HCT116 (cell line): ENCODE measurements at regions not wholly inside any gene's neighbourhood (a gene's known extent, or its start where the extent isn't known, plus 50 kb on each side); places are given as distances from the start of the nearest gene placed in this dataset.

Experiments
- ATAC-seq: fragments of 200-7000 bp; cut with Tn5 transposase; 2 replicates; pipeline ENCODE4 v1.9.1; 2020; ENCODE audit warnings: mild to moderate bottlenecking, moderate library complexity
- BruUV-seq: library from RNA; stranded (reverse); fragments of 400-500 nt; replicated peaks from 2 replicates; lab custom pipeline; 2021; lab: Mats Ljungman, UMichigan
- CTCF ChIA-PET: fragments of 300-600 bp; sonication (Branson Sonifier 250); formaldehyde crosslinking; loops from one replicate; lab custom pipeline; 2021; ENCODE audit warnings: antibody characterized with exemption; lab: Charles Lee
- POLR2A ChIA-PET: fragments of 300-600, 350-600 bp; sonication (Branson Sonifier 250); formaldehyde crosslinking; loops from one replicate; lab custom pipeline; 2021; ENCODE audit warnings: antibody characterized with exemption; lab: Charles Lee
- RAD21 ChIA-PET, 2 experiments: fragments of 300-600 bp; sonication (Branson Sonifier 250); formaldehyde crosslinking; loops; one replicate each; lab custom pipeline; 2023; ENCODE audit warnings: low total read pairs in 2 of 2; ENCODE audit not compliant: uncharacterized antibody in 2 of 2, unreplicated experiment in 2 of 2, low non-redundant PET in 1 of 2; lab: Charles Lee
- DNase-seq: peaks from one replicate; pipeline ENCODE4 v3.0.0-alpha.2; 2010; ENCODE audit warnings: low read depth, low spot score
- H2AFZ ChIP-seq: fragments of 200-600 bp; shearing (Covaris generic), sonication (generic); 2 replicates; pipeline ENCODE4 v1.6.1; 2017; ENCODE audit warnings: low read depth, mixed run types, mixed read lengths, antibody characterized with exemption, low read length; ENCODE audit not compliant: poor library complexity, severe bottlenecking
- H3K27ac ChIP-seq: 2 replicates; pipeline ENCODE4 v1.5.1; 2012; ENCODE audit warnings: low read depth, low read length
- H3K27me3 ChIP-seq: fragments of 200-600 bp; sonication (generic); 2 replicates; pipeline ENCODE4 v1.6.1; 2016; ENCODE audit warnings: mixed run types, low read length, mixed read lengths; ENCODE audit not compliant: insufficient read depth
- H3K36me3 ChIP-seq, 2 experiments: fragments of 200-500 bp in 1 of 2; fragments of 200-600 bp in 1 of 2; sonication (Bioruptor generic) in 1 of 2; sonication (generic) in 1 of 2; 2 replicates each; pipeline versions ENCODE4 v1.5.1 to v1.6.1; 2014 to 2016; ENCODE audit warnings: low read length in 2 of 2, inconsistent platforms in 1 of 2, mixed read lengths in 1 of 2, mixed run types in 1 of 2; ENCODE audit not compliant: insufficient read depth in 2 of 2, control insufficient read depth in 1 of 2
- H3K4me1 ChIP-seq, 2 experiments: fragments of 200-600 bp in 1 of 2; sonication (generic) in 1 of 2; 2 replicates each; pipeline versions ENCODE4 v1.5.1 to v1.6.1; 2012 to 2017; ENCODE audit warnings: low read length in 2 of 2, inconsistent platforms in 1 of 2, mild to moderate bottlenecking in 1 of 2, mixed read lengths in 1 of 2, mixed run types in 1 of 2, moderate library complexity in 1 of 2; ENCODE audit not compliant: insufficient read depth in 2 of 2, control insufficient read depth in 1 of 2
- H3K4me2 ChIP-seq: fragments of 200-600 bp; sonication (generic); 2 replicates; pipeline ENCODE4 v1.6.1; 2017; ENCODE audit warnings: mixed run types, low read length, mixed read lengths
- H3K4me3 ChIP-seq, 2 experiments: fragments of 200-600 bp in 1 of 2; sonication (generic) in 1 of 2; replicated peaks in 1 of 2; 2 replicates each; pipeline ENCODE4 v1.5.1; 2011 to 2016; ENCODE audit warnings: low read length in 2 of 2, control low read depth in 1 of 2, low read depth in 1 of 2, mild to moderate bottlenecking in 1 of 2, mixed read lengths in 1 of 2, mixed run types in 1 of 2
- H3K79me2 ChIP-seq: fragments of 200-600 bp; sonication (generic); 2 replicates; pipeline ENCODE4 v1.6.1; 2017; ENCODE audit warnings: mild to moderate bottlenecking, mixed run types, low read length, moderate library complexity, mixed read lengths; ENCODE audit not compliant: insufficient read depth
- H3K9ac ChIP-seq: fragments of 200-600 bp; sonication (generic); 2 replicates; pipeline ENCODE4 v1.6.1; 2016; ENCODE audit warnings: low read length, mixed read lengths
- H3K9me2 ChIP-seq: fragments of 200-600 bp; sonication (generic), shearing (Covaris generic); 2 replicates; pipeline ENCODE4 v1.6.1; 2017; ENCODE audit warnings: mixed run types, mild to moderate bottlenecking, moderate library complexity; ENCODE audit not compliant: insufficient read depth
- H3K9me3 ChIP-seq, 2 experiments: fragments of 200-500 bp in 1 of 2; fragments of 200-600 bp in 1 of 2; sonication (Bioruptor generic) in 1 of 2; sonication (generic) in 1 of 2; 2 replicates each; pipeline ENCODE4 v1.6.1; 2014 to 2017; ENCODE audit warnings: low read length in 2 of 2, mixed read lengths in 2 of 2, inconsistent platforms in 1 of 2, low read depth in 1 of 2, mild to moderate bottlenecking in 1 of 2, mixed run types in 1 of 2, moderate library complexity in 1 of 2; ENCODE audit not compliant: control insufficient read depth in 1 of 2, insufficient read depth in 1 of 2
- H4K20me1 ChIP-seq: fragments of 200-600 bp; sonication (generic), shearing (Covaris generic); 2 replicates; pipeline ENCODE4 v1.6.1; 2017; ENCODE audit warnings: mixed run types, mild to moderate bottlenecking, moderate library complexity; ENCODE audit not compliant: insufficient read depth
- ELF1 ChIP-seq: IDR thresholded peaks from 2 replicates; pipeline ENCODE4 v1.6.1; 2012; ENCODE audit warnings: low read depth, borderline replicate concordance
- JUND ChIP-seq: IDR thresholded peaks from 2 replicates; pipeline ENCODE4 v1.6.1; 2012
- POLR2A ChIP-seq: IDR thresholded peaks from 2 replicates; pipeline ENCODE4 v1.7.0; 2011; ENCODE audit warnings: borderline replicate concordance; ENCODE audit not compliant: insufficient read depth, insufficient read length; ENCODE audit errors: extremely low read depth
- POLR2AphosphoS5 ChIP-seq: IDR thresholded peaks from 2 replicates; pipeline ENCODE4 v1.6.1; 2011; ENCODE audit warnings: mild to moderate bottlenecking, low read depth, low read length, moderate library complexity
- RAD21 ChIP-seq: IDR thresholded peaks from 2 replicates; pipeline ENCODE4 v1.6.1; 2012; ENCODE audit warnings: low read depth, mild to moderate bottlenecking
- REST ChIP-seq: IDR thresholded peaks from 2 replicates; pipeline ENCODE4 v1.6.1; 2012; ENCODE audit warnings: low read depth
- SIN3A ChIP-seq: IDR thresholded peaks from 2 replicates; pipeline ENCODE4 v1.6.1; 2012; ENCODE audit warnings: low read depth
- SP1 ChIP-seq: IDR thresholded peaks from 2 replicates; pipeline ENCODE4 v1.6.1; 2012; ENCODE audit warnings: low read depth
- ZBTB33 ChIP-seq: IDR thresholded peaks from 2 replicates; pipeline ENCODE4 v1.6.1; 2011; ENCODE audit warnings: mild to moderate bottlenecking, low read length, moderate library complexity; ENCODE audit not compliant: insufficient replicate concordance; ENCODE audit errors: extremely low read depth
- ZFX ChIP-seq: fragments of 450-650 bp; IDR thresholded peaks from 2 replicates; pipeline ENCODE4 v1.6.1; 2017
- ZNF274 ChIP-seq: fragments of 200-500 bp; sonication (Bioruptor generic); IDR thresholded peaks from 2 replicates; pipeline ENCODE4 v1.6.1; 2014; ENCODE audit warnings: mild to moderate bottlenecking, low read depth, low read length, inconsistent platforms
- intact Hi-C: fragments of 100-400 bp; cut with micrococcal nuclease; formaldehyde crosslinking; loops from 2 replicates; pipeline ENCODE4 v1.10.0; 2022

- RAD21 ChIA-PET = no interaction called here
- Histone ChIP-seq H3K27ac (no peak overlapping the region), H3K9me2 (no peaks in the 10 kb centered on the region), H3K27me3 (no peaks in the 10 kb centered on the region), H3K4me1 (peaks cover 0 to 21% of the 10 kb centered on the region in 2 experiments; a peak in 2 of 4 replicates), H3K4me3 (no peak overlapping the region), H3K79me2 (peaks cover 13% of the 10 kb centered on the region), H3K9ac (no peak overlapping the region)
- no peak for ATAC-seq
- BruUV-seq = no TSS peak
- TF ChIP-seq SIN3A (no peak), ELF1 (no peak), RAD21 (no peak)
- TF ChIP-seq, all 23 proteins: peak for 0
- CTCF ChIA-PET = no interaction called here
- intact Hi-C loops = no loop called here
- H4K20me1 ChIP-seq = no peaks in the 10 kb centered on the region
- DNase-seq = no peak
- no peaks in the 10 kb centered on the region for H3K9me3 ChIP-seq
- POLR2A ChIA-PET = no interaction called here
- H3K4me2 ChIP-seq = no peak overlapping the region
- H3K36me3 ChIP-seq = no peaks in the 10 kb centered on the region
- no peak overlapping the region for H2AFZ ChIP-seq
Measured at GRCh38 chr2:144324446-144325045, 195.4 kb downstream of the ZEB2 start.

- DNase-seq (no peak), ATAC-seq (no peak)
- Histone ChIP-seq H3K9ac (no peak overlapping the region), H3K79me2 (peaks cover 7% of the 10 kb centered on the region), H3K4me3 (no peak overlapping the region), H3K9me2 (no peaks in the 10 kb centered on the region), H3K36me3 (no peaks in the 10 kb centered on the region), H3K4me1 (peaks cover 0 to 21% of the 10 kb centered on the region in 2 experiments; a peak in 2 of 4 replicates), H3K9me3 (no peaks in the 10 kb centered on the region), H3K27me3 (no peaks in the 10 kb centered on the region), H4K20me1 (no peaks in the 10 kb centered on the region), H2AFZ (no peak overlapping the region), H3K4me2 (no peak overlapping the region), H3K27ac (no peak overlapping the region)
- BruUV-seq = no TSS peak
- ChIA-PET CTCF (no interaction called here), RAD21 (no interaction called here), POLR2A (no interaction called here)
- intact Hi-C loops = no loop called here
- TF ChIP-seq ZBTB33 (no peak), ZNF274 (no peak), ZFX (no peak), POLR2AphosphoS5 (no peak), SP1 (no peak), JUND (no peak), POLR2A (no peak), REST (no peak)
Measured at GRCh38 chr2:144323946-144324345, 196.0 kb downstream of the ZEB2 start.
